SK-N-SH (cell line): ENCODE measurements at regions not wholly inside any gene's neighbourhood (a gene's known extent, or its start where the extent isn't known, plus 50 kb on each side); places are given as distances from the start of the nearest gene placed in this dataset.

Source experiments
- CTCF ChIA-PET: fragments of 300-600, 350-600 bp; formaldehyde crosslinking; extraction: SDS; loops from one replicate; lab custom pipeline; 2021; lab: Yijun Ruan, JAX
- POLR2A ChIA-PET: fragments of 350-600 bp; sonication (Branson Sonifier 250); formaldehyde crosslinking; extraction: SDS; loops from one replicate; lab custom pipeline; 2020; ENCODE audit warnings: antibody characterized with exemption, inconsistent platforms; lab: Yijun Ruan, JAX
- DNase-seq: peaks from one replicate; pipeline ENCODE4 v3.0.0; 2012
- H2AFZ ChIP-seq: fragments of 200-600 bp; sonication (generic); 2 replicates; pipeline ENCODE4 v1.8.1; 2016; ENCODE audit warnings: antibody characterized with exemption, mild to moderate bottlenecking, low read depth
- H3F3A ChIP-seq: fragments of 200-600 bp; sonication (generic); replicated peaks from 2 replicates; pipeline ENCODE3; 2016; ENCODE audit warnings: antibody characterized with exemption, mild to moderate bottlenecking; ENCODE audit not compliant: insufficient read depth
- H3K27ac ChIP-seq, 2 experiments: fragments of 200-500 bp in 1 of 2; fragments of 200-600 bp in 1 of 2; sonication (Bioruptor generic) in 1 of 2; sonication (generic), shearing (Covaris generic) in 1 of 2; 2 replicates each; pipeline versions ENCODE4 v1.5.1 to v1.6.1; 2014 to 2016; ENCODE audit warnings: low read depth in 2 of 2, inconsistent platforms in 1 of 2, low read length in 1 of 2, mild to moderate bottlenecking in 1 of 2, mixed read lengths in 1 of 2
- H3K27me3 ChIP-seq: fragments of 200-600 bp; sonication (generic), shearing (Covaris generic); 2 replicates; pipeline ENCODE4 v1.6.1; 2016; ENCODE audit warnings: mixed run types; ENCODE audit not compliant: insufficient read depth
- H3K36me3 ChIP-seq, 2 experiments: fragments of 200-500 bp in 1 of 2; fragments of 200-600 bp in 1 of 2; sonication (Bioruptor generic) in 1 of 2; sonication (generic) in 1 of 2; replicated peaks in 1 of 2; 2 replicates each; pipeline versions ENCODE3 to v1.5.1; 2014 to 2016; ENCODE audit warnings: low read length in 1 of 2, mild to moderate bottlenecking in 1 of 2; ENCODE audit not compliant: insufficient read depth in 2 of 2, control insufficient read depth in 1 of 2
- H3K4me1 ChIP-seq, 2 experiments: fragments of 200-500 bp in 1 of 2; fragments of 200-600 bp in 1 of 2; sonication (Bioruptor generic) in 1 of 2; sonication (generic), shearing (Covaris generic) in 1 of 2; 2 replicates each; pipeline versions ENCODE4 v1.5.1 to v1.6.1; 2014 to 2016; ENCODE audit warnings: low read depth in 1 of 2, low read length in 1 of 2, mixed run types in 1 of 2; ENCODE audit not compliant: insufficient read depth in 2 of 2, control insufficient read depth in 1 of 2
- H3K4me2 ChIP-seq: fragments of 200-600 bp; sonication (generic), shearing (Covaris generic); 2 replicates; pipeline ENCODE4 v1.6.1; 2017; ENCODE audit warnings: mixed run types
- H3K4me3 ChIP-seq, 2 experiments: fragments of 200-500 bp in 1 of 2; fragments of 200-600 bp in 1 of 2; sonication (Bioruptor generic) in 1 of 2; sonication (generic), shearing (Covaris generic) in 1 of 2; 2 replicates each; pipeline versions ENCODE4 v1.5.1 to v1.8.1; 2014 to 2016; ENCODE audit warnings: low read depth in 2 of 2, inconsistent platforms in 1 of 2, low read length in 1 of 2, mild to moderate bottlenecking in 1 of 2, mixed read lengths in 1 of 2, moderate library complexity in 1 of 2
- H3K79me2 ChIP-seq: fragments of 200-600 bp; sonication (generic); 2 replicates; pipeline ENCODE4 v1.8.1; 2017; ENCODE audit warnings: mild to moderate bottlenecking; ENCODE audit not compliant: insufficient read depth
- H3K9ac ChIP-seq: fragments of 200-600 bp; sonication (generic); 2 replicates; pipeline ENCODE4 v1.6.1; 2017; ENCODE audit warnings: mixed run types
- H3K9me2 ChIP-seq: fragments of 200-600 bp; sonication (generic); 2 replicates; pipeline ENCODE4 v1.6.1; 2017; ENCODE audit warnings: mixed run types
- H3K9me3 ChIP-seq: fragments of 200-600 bp; sonication (generic); 2 replicates; pipeline ENCODE4 v1.6.1; 2017; ENCODE audit warnings: mixed run types, mild to moderate bottlenecking, moderate library complexity
- H4K20me1 ChIP-seq: fragments of 200-600 bp; sonication (generic); 2 replicates; pipeline ENCODE4 v1.6.1; 2017; ENCODE audit warnings: mild to moderate bottlenecking, mixed run types; ENCODE audit not compliant: insufficient read depth
- GABPA ChIP-seq: IDR thresholded peaks from 2 replicates; pipeline ENCODE4 v1.4.0; 2012; ENCODE audit warnings: low read depth, mild to moderate bottlenecking
- MEF2A ChIP-seq: IDR thresholded peaks from 2 replicates; pipeline ENCODE4 v1.4.0; 2012; ENCODE audit warnings: low read depth, borderline replicate concordance
- MXI1 ChIP-seq: IDR thresholded peaks from 2 replicates; pipeline ENCODE4 v1.6.1; 2012; ENCODE audit warnings: mild to moderate bottlenecking, low read depth, low read length, improper control_type of control experiment
- NRF1 ChIP-seq: IDR thresholded peaks from 2 replicates; pipeline ENCODE4 v1.6.1; 2012; ENCODE audit warnings: low read depth, mild to moderate bottlenecking, low read length
- RFX5 ChIP-seq: IDR thresholded peaks from 2 replicates; pipeline ENCODE4 v1.6.1; 2012; ENCODE audit warnings: mild to moderate bottlenecking, improper control_type of control experiment, low read length
- RXRA ChIP-seq: IDR thresholded peaks from 2 replicates; pipeline ENCODE4 v1.4.0; 2012; ENCODE audit warnings: low read depth, mild to moderate bottlenecking, borderline replicate concordance
- TCF12 ChIP-seq: IDR thresholded peaks from 2 replicates; pipeline ENCODE4 v1.4.0; 2012
- YY1 ChIP-seq: IDR thresholded peaks from 2 replicates; pipeline ENCODE4 v1.4.0; 2012; ENCODE audit warnings: low read depth, mild to moderate bottlenecking
- WGBS: methylation state at CpG from one replicate; pipeline ENCODE4 v1.1.6; 2017; ENCODE audit warnings: low lambda C conversion rate; 5-methylcytosine and 5-hydroxymethylcytosine counted together
- TF ChIP-seq, protein P1 (sequence below): fragments of 200-600 bp; sonication (generic); IDR thresholded peaks from 2 replicates; pipeline ENCODE4 v1.6.1; 2017; ENCODE audit warnings: antibody characterized with exemption, mild to moderate bottlenecking, moderate library complexity

DNA sequence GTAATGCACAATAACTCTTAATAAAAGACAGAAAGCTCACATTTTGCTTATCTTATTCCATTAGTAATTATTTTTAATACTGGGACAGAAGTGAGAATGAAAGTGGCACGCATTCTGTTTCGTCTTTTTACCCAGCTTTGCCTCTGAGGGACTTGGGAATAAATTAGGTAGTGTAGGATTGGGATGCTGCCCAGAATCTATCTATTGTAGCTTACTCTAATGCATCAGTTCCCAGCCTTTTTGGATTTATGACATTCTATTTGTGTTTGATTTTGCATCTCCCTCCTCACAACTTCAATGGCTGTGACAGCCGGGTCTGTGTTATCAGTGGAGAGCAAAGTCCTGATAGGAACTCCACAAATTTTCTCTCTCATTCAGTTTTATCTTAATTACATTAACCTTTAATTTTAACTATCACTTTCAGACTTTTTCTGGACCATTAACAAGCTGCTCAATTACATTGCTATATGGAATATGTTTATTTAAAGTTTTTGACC is 62.9 kb upstream of the TULP4 start:
- no peak for DNase-seq
- TF ChIP-seq GABPA: no peak
- TF ChIP-seq RFX5: no peak
- no peak for TF ChIP-seq TCF12
- no peak for TF ChIP-seq MEF2A
- TF ChIP-seq RXRA: no peak
- TF ChIP-seq NRF1: no peak
- Histone ChIP-seq H3K4me1 (no peaks in the 10 kb centered on the region), H3K9ac (no peak overlapping the region), H3K9me2 (no peaks in the 10 kb centered on the region), H3K27ac (no peak overlapping the region), H3K9me3 (no peaks in the 10 kb centered on the region), H3K36me3 (peaks cover 6 to 23% of the 10 kb centered on the region in 2 experiments), H3K4me2 (no peak overlapping the region), H3K4me3 (no peak overlapping the region), H3F3A (peaks cover 6% of the 10 kb centered on the region), H3K27me3 (no peaks in the 10 kb centered on the region), H3K79me2 (peaks cover 96% of the 10 kb centered on the region), H2AFZ (no peak overlapping the region), H4K20me1 (peaks cover 17% of the 10 kb centered on the region)
- WGBS: 97% methylated on average over 3 of the region's 3 CpGs
- ChIA-PET POLR2A (no interaction called here), CTCF (no interaction called here)

DNA sequence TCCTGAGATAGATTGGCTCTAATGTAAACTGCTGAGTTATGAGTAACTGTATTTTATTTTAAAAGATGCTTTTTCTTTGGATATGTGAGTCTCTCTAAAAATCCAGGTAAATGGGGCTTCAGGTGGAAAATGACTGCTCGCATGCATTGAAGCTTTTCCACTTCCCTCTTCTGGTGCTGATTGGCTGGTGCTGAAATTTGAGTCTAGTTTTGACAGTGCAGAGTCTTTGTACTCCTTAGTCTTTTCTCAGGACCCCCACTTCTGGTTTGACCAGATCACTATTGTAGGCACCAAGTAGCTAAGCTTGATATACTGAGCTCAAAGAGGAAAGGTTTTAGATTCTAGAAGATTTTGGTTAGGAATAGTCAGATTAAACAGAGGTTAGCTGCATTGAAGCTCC is 60.7 kb upstream of the TULP4 start:
- Histone ChIP-seq H3K4me2 (no peak overlapping the region), H3K4me1 (peaks cover 0 to 9% of the 10 kb centered on the region in 2 experiments; a peak in 2 of 4 replicates), H4K20me1 (peaks cover 22% of the 10 kb centered on the region), H3K79me2 (peaks cover 97% of the 10 kb centered on the region), H3K36me3 (peaks cover 2 to 21% of the 10 kb centered on the region in 2 experiments), H3K9me3 (no peaks in the 10 kb centered on the region), H3K27me3 (no peaks in the 10 kb centered on the region), H3F3A (peaks cover 6% of the 10 kb centered on the region), H3K27ac (no peak overlapping the region), H3K9me2 (no peaks in the 10 kb centered on the region), H2AFZ (no peak overlapping the region), H3K9ac (no peak overlapping the region), H3K4me3 (no peak overlapping the region)
- 100% methylated on average over 1 of the region's 1 CpG for WGBS
- ChIA-PET POLR2A (no interaction called here), CTCF (interaction anchor here (0.6 to 1.2 kb wide), 2 partner anchors 30 to 861 kb away, joined by 3 to 4 read pairs; no protein-coding TSS in a partner anchor)
- DNase-seq: no peak
- TF ChIP-seq MXI1: no peak

DNA sequence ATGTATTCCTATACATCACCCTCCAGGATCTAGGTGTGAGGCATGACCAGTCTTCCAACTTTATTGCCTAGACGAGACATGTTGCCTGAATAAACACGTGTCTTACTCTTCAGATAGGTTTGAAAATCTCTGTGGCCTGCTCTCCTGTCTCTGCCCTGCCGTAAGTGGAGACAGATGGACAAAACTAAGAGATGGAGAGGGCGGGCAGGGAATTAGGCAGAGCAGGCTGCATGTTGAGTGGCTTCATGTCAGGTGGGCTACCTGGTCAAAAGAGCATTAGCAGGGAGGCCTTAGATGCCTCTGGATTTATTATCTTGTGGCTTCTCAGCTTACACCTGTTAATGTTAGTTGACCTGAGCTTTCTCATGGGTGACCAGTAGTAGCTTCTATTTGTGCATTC is 59.0 kb upstream of the TULP4 start:
- Histone ChIP-seq H3K4me1 (peaks cover 0 to 15% of the 10 kb centered on the region in 2 experiments; a peak in 2 of 4 replicates), H3K4me3 (no peak overlapping the region), H3K79me2 (peaks cover 97% of the 10 kb centered on the region), H3K27ac (no peak overlapping the region), H4K20me1 (peaks cover 30% of the 10 kb centered on the region), H3K4me2 (no peak overlapping the region), H3K27me3 (no peaks in the 10 kb centered on the region), H2AFZ (no peak overlapping the region), H3F3A (peaks cover 6% of the 10 kb centered on the region), H3K36me3 (peaks cover 2 to 13% of the 10 kb centered on the region in 2 experiments), H3K9me2 (no peaks in the 10 kb centered on the region), H3K9ac (no peak overlapping the region), H3K9me3 (no peaks in the 10 kb centered on the region)
- 94% methylated on average over 4 of the region's 4 CpGs for WGBS
- TF ChIP-seq, protein P1, sequence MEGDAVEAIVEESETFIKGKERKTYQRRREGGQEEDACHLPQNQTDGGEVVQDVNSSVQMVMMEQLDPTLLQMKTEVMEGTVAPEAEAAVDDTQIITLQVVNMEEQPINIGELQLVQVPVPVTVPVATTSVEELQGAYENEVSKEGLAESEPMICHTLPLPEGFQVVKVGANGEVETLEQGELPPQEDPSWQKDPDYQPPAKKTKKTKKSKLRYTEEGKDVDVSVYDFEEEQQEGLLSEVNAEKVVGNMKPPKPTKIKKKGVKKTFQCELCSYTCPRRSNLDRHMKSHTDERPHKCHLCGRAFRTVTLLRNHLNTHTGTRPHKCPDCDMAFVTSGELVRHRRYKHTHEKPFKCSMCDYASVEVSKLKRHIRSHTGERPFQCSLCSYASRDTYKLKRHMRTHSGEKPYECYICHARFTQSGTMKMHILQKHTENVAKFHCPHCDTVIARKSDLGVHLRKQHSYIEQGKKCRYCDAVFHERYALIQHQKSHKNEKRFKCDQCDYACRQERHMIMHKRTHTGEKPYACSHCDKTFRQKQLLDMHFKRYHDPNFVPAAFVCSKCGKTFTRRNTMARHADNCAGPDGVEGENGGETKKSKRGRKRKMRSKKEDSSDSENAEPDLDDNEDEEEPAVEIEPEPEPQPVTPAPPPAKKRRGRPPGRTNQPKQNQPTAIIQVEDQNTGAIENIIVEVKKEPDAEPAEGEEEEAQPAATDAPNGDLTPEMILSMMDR: no peak
- TF ChIP-seq RXRA: no peak
- no peak for TF ChIP-seq YY1
- POLR2A ChIA-PET: no interaction called here
- CTCF ChIA-PET: interaction anchor here (1.4 kb wide), 1 partner anchor 453 kb away, joined by 3 read pairs; no protein-coding TSS in a partner anchor
- no peak for DNase-seq
